Neural progenitor cell (in vitro differentiated cells): ENCODE measurements at regions not wholly inside any gene's neighbourhood (a gene's known extent, or its start where the extent isn't known, plus 50 kb on each side); places are given as distances from the start of the nearest gene placed in this dataset.

Source experiments
- DNase-seq: peaks from one replicate; pipeline ENCODE4 v3.0.0-alpha.2; 2016; ENCODE audit warnings: low spot score
- H2AFZ ChIP-seq: fragments of 200-600 bp; sonication (generic); replicated peaks from 2 replicates; pipeline ENCODE4 v1.6.1; 2016; ENCODE audit warnings: antibody characterized with exemption
- H3F3A ChIP-seq: fragments of 200-600 bp; sonication (generic); 2 replicates; pipeline ENCODE4 v1.6.1; 2016; ENCODE audit warnings: antibody characterized with exemption, low read depth
- H3K27ac ChIP-seq: fragments of 200-600 bp; sonication (generic); 2 replicates; pipeline ENCODE4 v1.5.1; 2016; ENCODE audit warnings: mild to moderate bottlenecking
- H3K27me3 ChIP-seq: fragments of 200-600 bp; sonication (generic); 2 replicates; pipeline ENCODE4 v1.6.1; 2016; ENCODE audit warnings: mild to moderate bottlenecking, moderate library complexity
- H3K36me3 ChIP-seq: fragments of 200-600 bp; sonication (generic); 2 replicates; pipeline ENCODE4 v1.5.1; 2016
- H3K4me1 ChIP-seq: fragments of 200-600 bp; sonication (generic); 2 replicates; pipeline ENCODE4 v1.6.1; 2016; ENCODE audit warnings: mixed run types
- H3K4me2 ChIP-seq: fragments of 200-600 bp; sonication (generic); 2 replicates; pipeline ENCODE4 v1.6.1; 2016
- H3K4me3 ChIP-seq: fragments of 200-600 bp; sonication (generic); 2 replicates; pipeline ENCODE4 v1.5.1; 2016
- H3K79me2 ChIP-seq: fragments of 200-600 bp; sonication (generic); 2 replicates; pipeline ENCODE4 v1.6.1; 2016; ENCODE audit warnings: low read depth
- H3K9ac ChIP-seq: fragments of 200-600 bp; sonication (generic); 2 replicates; pipeline ENCODE4 v1.6.1; 2016
- H3K9me3 ChIP-seq: fragments of 200-600 bp; sonication (generic); 2 replicates; pipeline ENCODE4 v1.5.1; 2016; ENCODE audit warnings: low read depth
- H4K20me1 ChIP-seq: fragments of 200-600 bp; sonication (generic); 2 replicates; pipeline ENCODE4 v1.6.1; 2016; ENCODE audit warnings: low read depth
- H3K27ac Mint-ChIP-seq: 3 replicates; pipeline ENCODE4 v1.8.0; 2021; ENCODE audit warnings: mixed read lengths
- H3K27me3 Mint-ChIP-seq: 2 replicates; pipeline ENCODE4 v1.8.0; 2022; ENCODE audit warnings: low read depth, mild to moderate bottlenecking, inconsistent platforms, moderate library complexity, mixed read lengths; ENCODE audit not compliant: insufficient read depth
- H3K36me3 Mint-ChIP-seq: 3 replicates; pipeline ENCODE4 v1.8.0; 2021; ENCODE audit warnings: mixed read lengths
- H3K4me1 Mint-ChIP-seq: 3 replicates; pipeline ENCODE4 v1.8.0; 2021; ENCODE audit warnings: mixed read lengths
- H3K4me3 Mint-ChIP-seq: 3 replicates; pipeline ENCODE4 v1.8.0; 2021; ENCODE audit warnings: mild to moderate bottlenecking, moderate library complexity, mixed read lengths
- H3K9me3 Mint-ChIP-seq: 3 replicates; pipeline ENCODE4 v1.8.0; 2020; ENCODE audit warnings: mixed read lengths
- CTCF ChIP-seq: fragments of 200-600 bp; sonication (generic); IDR thresholded peaks from 2 replicates; pipeline ENCODE4 v1.5.1; 2017; ENCODE audit warnings: antibody characterized with exemption, mild to moderate bottlenecking
- EZH2 ChIP-seq: fragments of 200-600 bp; sonication (generic); IDR thresholded peaks from 2 replicates; pipeline ENCODE4 v1.6.1; 2017; ENCODE audit warnings: antibody characterized with exemption, mild to moderate bottlenecking, moderate library complexity
- EZH2phosphoT487 ChIP-seq: fragments of 200-600 bp; sonication (generic); IDR thresholded peaks from 2 replicates; pipeline ENCODE4 v1.6.1; 2017; ENCODE audit warnings: antibody characterized with exemption

- Mint-ChIP-seq H3K27ac (no peak overlapping the region), H3K27me3 (peaks cover 16% of the 10 kb centered on the region)
- H2AFZ ChIP-seq, result no peak overlapping the region
Measured at GRCh38 chr20:23299673-23300050, 50.9 kb upstream of the NXT1 start.

GRCh38 chr20:23298926-23299672 is 51.5 kb upstream of the NXT1 start:
- no peaks in the 10 kb centered on the region for H3K27me3 ChIP-seq
- Mint-ChIP-seq H3K9me3 (peaks cover 3% of the 10 kb centered on the region), H3K4me3 (no peak overlapping the region), H3K4me1 (peaks cover 21% of the 10 kb centered on the region), H3K36me3 (no peaks in the 10 kb centered on the region), H3K27ac (peak overlapping the region; percentile 34), H3K27me3 (peaks cover 22% of the 10 kb centered on the region)
- no peaks in the 10 kb centered on the region for H3K79me2 ChIP-seq
- H3K27ac ChIP-seq, result no peak overlapping the region
- no peaks in the 10 kb centered on the region for H3K9me3 ChIP-seq
- TF ChIP-seq CTCF (no peak), EZH2 (no peak), EZH2phosphoT487 (no peak)
- H3K36me3 ChIP-seq, result no peaks in the 10 kb centered on the region
- no peak overlapping the region for H3K9ac ChIP-seq
- DNase-seq, result no peak
- no peaks in the 10 kb centered on the region for H4K20me1 ChIP-seq
- peaks cover 4% of the 10 kb centered on the region for H3F3A ChIP-seq
- H3K4me2 ChIP-seq, result no peak overlapping the region
- H3K4me1 ChIP-seq, result peaks cover 18% of the 10 kb centered on the region
- H3K4me3 ChIP-seq, result no peak overlapping the region
- no peak overlapping the region for H2AFZ ChIP-seq

More at GRCh38 chr20:23299673-23300050, 50.9 kb upstream of the NXT1 start:
- peaks cover 24% of the 10 kb centered on the region for H3K4me1 Mint-ChIP-seq
- no peaks in the 10 kb centered on the region for H3K27me3 ChIP-seq
- no peaks in the 10 kb centered on the region for H3K36me3 ChIP-seq
- no peaks in the 10 kb centered on the region for H3K36me3 Mint-ChIP-seq
- H3K9me3 ChIP-seq, result no peaks in the 10 kb centered on the region
- peaks cover 18% of the 10 kb centered on the region for H3K4me1 ChIP-seq
- H4K20me1 ChIP-seq, result no peaks in the 10 kb centered on the region
- peaks cover 3% of the 10 kb centered on the region for H3K9me3 Mint-ChIP-seq
- H3K9ac ChIP-seq, result no peak overlapping the region
- no peak overlapping the region for H3K4me3 Mint-ChIP-seq
- H3K79me2 ChIP-seq, result no peaks in the 10 kb centered on the region
- no peak overlapping the region for H3K27ac ChIP-seq
- no peak for TF ChIP-seq CTCF
- no peak for TF ChIP-seq EZH2phosphoT487
- TF ChIP-seq EZH2, result no peak
- H3K4me2 ChIP-seq, result no peak overlapping the region
- H3F3A ChIP-seq, result peaks cover 4% of the 10 kb centered on the region
- no peak overlapping the region for H3K4me3 ChIP-seq
- DNase-seq, result no peak

- Histone ChIP-seq H3K4me2 (no peak overlapping the region), H4K20me1 (no peaks in the 10 kb centered on the region), H3K4me3 (no peak overlapping the region), H3K27me3 (no peaks in the 10 kb centered on the region), H3K9me3 (no peaks in the 10 kb centered on the region), H3K9ac (no peak overlapping the region), H3K79me2 (no peaks in the 10 kb centered on the region), H3K27ac (no peak overlapping the region), H2AFZ (no peak overlapping the region), H3K4me1 (peaks cover 18% of the 10 kb centered on the region), H3K36me3 (no peaks in the 10 kb centered on the region), H3F3A (peaks cover 4% of the 10 kb centered on the region)
- H3K9me3 Mint-ChIP-seq, result peaks cover 3% of the 10 kb centered on the region
- H3K27me3 Mint-ChIP-seq, result peaks cover 23% of the 10 kb centered on the region
- no peak for DNase-seq
- peaks cover 19% of the 10 kb centered on the region for H3K4me1 Mint-ChIP-seq
- H3K27ac Mint-ChIP-seq, result no peak overlapping the region
- no peak overlapping the region for H3K4me3 Mint-ChIP-seq
- TF ChIP-seq EZH2phosphoT487 (no peak), CTCF (no peak), EZH2 (no peak)
- H3K36me3 Mint-ChIP-seq, result no peaks in the 10 kb centered on the region
Measured at GRCh38 chr20:23298155-23298554, 52.4 kb upstream of the NXT1 start.
